GM12891 (cell line): ENCODE measurements at regions not wholly inside any gene's neighbourhood (a gene's known extent, or its start where the extent isn't known, plus 50 kb on each side); places are given as distances from the start of the nearest gene placed in this dataset.

ENCODE experiments used
- POLR2A ChIP-seq: IDR thresholded peaks from 2 replicates; pipeline ENCODE4 v1.6.1; 2011; ENCODE audit warnings: low read depth, low read length, control low read depth
- POLR2AphosphoS5 ChIP-seq: IDR thresholded peaks from 2 replicates; pipeline ENCODE4 v1.6.1; 2011; ENCODE audit warnings: low read depth, low read length, control low read depth
- POU2F2 ChIP-seq: IDR thresholded peaks from 2 replicates; pipeline ENCODE4 v1.6.1; 2011; ENCODE audit warnings: low read depth, mild to moderate bottlenecking, control low read depth, low read length, moderate library complexity
- TAF1 ChIP-seq: IDR thresholded peaks from 2 replicates; pipeline ENCODE4 v1.6.1; 2011; ENCODE audit warnings: low read depth, low read length, control low read depth

- TF ChIP-seq POLR2A (no peak), POLR2AphosphoS5 (no peak), TAF1 (no peak), POU2F2 (no peak)
Observed at GRCh38 chrX:30153175-30153880, 62.0 kb upstream of the MAGEB2 start.
